ENCODE measurements at regions not wholly inside any gene's neighbourhood (a gene's known extent, or its start where the extent isn't known, plus 50 kb on each side); places are given as distances from the start of the nearest gene placed in this dataset.

DNA sequence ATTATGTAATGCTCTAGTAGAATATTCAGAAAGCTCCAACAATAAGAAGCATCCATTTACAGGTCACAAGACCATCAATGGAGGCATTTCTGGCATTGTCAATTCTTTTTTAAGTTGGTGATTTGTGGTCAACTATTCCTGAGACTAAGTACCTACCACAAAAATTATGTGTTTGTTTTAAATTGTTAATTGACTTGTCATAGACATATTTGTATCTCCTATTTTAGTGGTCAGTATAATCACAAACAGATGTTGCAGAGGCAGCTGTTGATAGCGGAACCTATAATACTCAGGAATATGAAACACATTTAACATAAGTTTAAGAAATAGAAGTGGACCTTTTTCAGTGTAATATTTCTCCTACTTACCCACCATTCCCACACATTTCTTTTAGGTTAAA is 430.1 kb downstream of the CCDC85A start:
- no peak for DNase-seq (ENCODE audit: low spot score)

DNA sequence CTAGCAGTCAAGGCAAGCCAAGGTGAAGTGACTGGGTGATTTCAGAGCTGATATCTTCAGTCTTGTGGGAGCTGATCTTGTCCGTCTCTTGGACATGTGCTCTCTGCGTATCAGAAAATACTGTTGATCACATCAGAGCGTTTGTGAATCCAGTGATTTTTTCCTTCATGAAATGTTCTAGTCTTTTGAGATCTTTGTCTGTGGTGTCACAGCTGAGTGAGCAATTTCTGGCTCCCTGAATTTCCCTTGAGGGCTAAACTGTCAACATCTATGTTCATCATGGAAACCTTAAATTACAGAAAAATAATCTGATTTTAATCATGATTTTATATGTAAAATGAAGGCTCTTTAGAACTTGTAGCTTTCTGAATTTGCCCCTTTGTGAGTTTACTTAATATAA is 432.0 kb downstream of the CCDC85A start:
- no peak for DNase-seq (ENCODE audit: low spot score)

DNA sequence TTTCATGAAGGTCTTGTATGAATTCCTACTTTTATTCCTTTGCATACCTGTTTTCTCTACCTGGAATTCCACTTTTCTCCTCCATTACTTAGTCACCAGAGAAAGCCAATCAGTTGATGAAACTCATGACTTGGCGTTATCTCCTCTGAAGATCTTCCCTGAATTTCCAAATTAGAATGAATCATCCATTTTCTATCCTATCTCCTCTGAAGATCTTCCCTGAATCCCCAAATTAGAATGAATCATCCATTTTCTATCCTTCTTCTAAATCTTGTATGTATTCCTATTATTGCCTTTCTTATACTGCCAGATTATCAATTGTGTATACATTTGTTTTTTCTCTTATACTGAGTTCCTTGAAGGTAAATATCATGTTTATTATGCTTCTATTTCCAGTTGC is 440.4 kb downstream of the CCDC85A start:
- DNase-seq (ENCODE audit: low spot score), result no peak

GRCh38 chr2:56626927-56627326 is 443.1 kb downstream of the CCDC85A start:
- no peak for DNase-seq (ENCODE audit: low spot score)

DNA sequence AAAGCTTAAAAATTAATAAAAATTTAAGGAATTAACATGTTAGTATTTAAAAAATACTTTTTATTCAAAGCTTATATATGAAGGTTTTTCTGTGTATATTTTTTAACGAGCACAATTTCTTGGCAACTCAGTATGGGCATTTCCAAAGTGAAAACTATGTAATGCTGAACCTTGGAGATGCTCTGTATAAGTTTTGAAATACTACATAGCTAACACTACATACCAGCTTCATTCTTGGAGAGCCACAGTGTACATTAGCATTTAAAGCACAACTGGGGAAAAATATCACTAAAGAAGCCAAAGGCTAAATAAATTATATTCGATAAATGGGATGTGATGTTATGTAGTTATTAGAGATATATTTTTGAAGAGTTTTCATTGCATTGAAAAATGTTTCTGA is 446.5 kb downstream of the CCDC85A start:
- DNase-seq (ENCODE audit: low spot score), result no peak

- DNase-seq (ENCODE audit: low spot score), result no peak
Measured at GRCh38 chr2:56647997-56648396, 464.2 kb downstream of the CCDC85A start.

DNA sequence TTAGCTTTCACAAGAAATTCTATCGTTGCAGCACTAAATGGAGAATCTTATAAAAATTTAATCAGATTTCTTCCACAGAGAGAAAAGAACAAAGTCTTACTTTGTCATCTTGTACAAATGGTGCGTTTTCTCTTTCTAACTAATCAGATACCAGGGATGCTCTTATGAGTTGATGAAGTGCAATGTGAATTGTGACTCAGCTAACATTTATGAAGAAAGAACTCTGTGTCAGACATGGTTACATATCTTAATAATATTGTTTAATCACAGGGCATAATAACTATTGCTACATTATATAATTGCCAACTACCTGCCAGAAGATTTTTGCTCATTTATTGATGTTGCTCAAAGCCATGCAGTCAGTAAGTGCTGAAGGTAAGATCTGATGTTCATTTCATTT is 465.0 kb downstream of the CCDC85A start:
- DNase-seq (ENCODE audit: low spot score), result no peak

DNA sequence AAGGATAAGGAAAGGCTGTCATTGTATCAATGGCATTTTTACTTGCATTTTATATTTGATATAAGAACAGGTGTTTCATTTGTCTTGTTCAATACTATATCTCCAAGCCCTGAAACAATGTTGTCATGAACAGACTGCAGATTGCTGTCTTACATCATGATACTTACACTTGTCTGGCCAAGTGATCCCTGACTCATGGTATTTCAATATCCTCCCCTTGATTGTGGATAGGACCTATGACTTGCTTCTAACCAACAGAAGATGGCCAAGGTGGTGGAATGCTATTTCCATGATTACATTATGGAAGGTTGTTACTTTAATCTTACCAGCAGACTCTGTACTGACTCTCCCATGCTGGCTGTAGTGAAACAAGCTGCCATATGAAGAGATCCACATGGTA is 471.1 kb downstream of the CCDC85A start:
- no peak for DNase-seq (ENCODE audit: low spot score)

- DNase-seq (ENCODE audit: low spot score), result no peak
Measured at GRCh38 chr2:56656826-56657225, 473.0 kb downstream of the CCDC85A start.

DNA sequence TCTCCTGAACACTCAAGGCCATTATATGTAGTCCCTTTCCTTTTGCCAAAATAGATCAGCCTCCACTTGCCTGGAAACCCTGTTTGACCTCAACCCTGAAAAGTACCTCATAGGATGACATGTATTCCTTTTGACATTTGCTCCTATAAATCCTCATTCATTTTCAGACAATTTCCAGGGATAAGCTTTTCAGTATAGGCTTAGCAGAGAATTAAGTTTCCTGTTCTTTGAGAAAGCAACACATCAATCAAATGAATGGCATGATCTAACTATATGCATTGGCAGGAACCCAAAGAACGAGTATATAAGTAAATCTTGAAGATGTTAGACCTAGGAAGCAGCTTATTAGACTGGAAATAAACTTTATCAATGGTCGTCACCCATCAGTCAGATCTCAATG is 483.0 kb downstream of the CCDC85A start:
- DNase-seq (ENCODE audit: low spot score), result no peak

GRCh38 chr2:56671973-56672569 is 488.3 kb downstream of the CCDC85A start:
- no peak for DNase-seq (ENCODE audit: low spot score)

DNA sequence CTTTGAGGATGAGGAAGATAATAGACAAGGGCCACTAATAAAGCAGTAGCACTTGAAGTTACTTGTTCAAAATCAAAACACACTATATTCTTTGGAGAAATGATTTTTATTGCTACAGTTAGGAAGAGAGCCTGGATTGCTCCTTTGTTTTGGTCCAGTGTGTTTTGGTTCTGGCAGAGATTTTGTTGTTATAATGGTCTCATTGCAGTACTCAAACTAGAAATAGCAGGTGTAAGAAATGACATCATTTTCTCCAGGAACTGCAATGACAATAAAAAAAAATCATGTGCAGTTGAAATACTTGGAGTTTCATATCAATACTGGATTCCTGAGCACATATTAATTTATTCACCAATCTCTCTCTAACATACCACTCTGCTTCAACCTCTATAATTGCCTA is 490.3 kb downstream of the CCDC85A start:
- DNase-seq (ENCODE audit: low spot score), result no peak

- no peak for DNase-seq (ENCODE audit: low spot score)
Measured at GRCh38 chr2:56676966-56677365, 493.2 kb downstream of the CCDC85A start.

- DNase-seq (ENCODE audit: low spot score), result no peak
Measured at GRCh38 chr2:56680971-56681631, 497.3 kb downstream of the CCDC85A start.

GRCh38 chr2:56681659-56682396 is 498.0 kb downstream of the CCDC85A start:
- no peak for DNase-seq (ENCODE audit: low spot score)

GRCh38 chr2:56682397-56682760 is 498.6 kb downstream of the CCDC85A start:
- DNase-seq (ENCODE audit: low spot score), result no peak

- no peak for DNase-seq (ENCODE audit: low spot score)
Measured at GRCh38 chr2:56684327-56684726, 500.5 kb downstream of the CCDC85A start.

DNA sequence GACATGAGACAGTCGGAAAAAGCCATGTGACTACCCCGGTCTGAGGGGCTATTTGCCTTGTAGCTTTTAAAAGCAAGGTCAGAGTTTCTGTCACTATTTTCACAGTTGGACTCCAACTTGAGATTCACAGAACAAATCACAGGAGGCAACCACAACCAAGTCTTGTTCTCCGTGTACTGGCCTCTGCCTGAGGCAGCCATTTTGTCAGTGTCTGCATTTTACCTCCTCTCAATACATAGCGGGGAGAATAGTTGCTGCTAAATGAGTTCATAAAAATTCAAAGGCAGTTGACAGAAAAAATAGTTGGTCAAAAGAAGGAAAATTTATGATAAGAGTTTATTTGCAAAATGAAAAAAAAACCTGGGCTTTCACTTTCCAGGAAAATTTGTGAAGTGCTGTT is 501.4 kb downstream of the CCDC85A start:
- no peak for DNase-seq (ENCODE audit: low spot score)

GRCh38 chr2:56687169-56687568 is 503.4 kb downstream of the CCDC85A start:
- DNase-seq (ENCODE audit: low spot score), result no peak

DNA sequence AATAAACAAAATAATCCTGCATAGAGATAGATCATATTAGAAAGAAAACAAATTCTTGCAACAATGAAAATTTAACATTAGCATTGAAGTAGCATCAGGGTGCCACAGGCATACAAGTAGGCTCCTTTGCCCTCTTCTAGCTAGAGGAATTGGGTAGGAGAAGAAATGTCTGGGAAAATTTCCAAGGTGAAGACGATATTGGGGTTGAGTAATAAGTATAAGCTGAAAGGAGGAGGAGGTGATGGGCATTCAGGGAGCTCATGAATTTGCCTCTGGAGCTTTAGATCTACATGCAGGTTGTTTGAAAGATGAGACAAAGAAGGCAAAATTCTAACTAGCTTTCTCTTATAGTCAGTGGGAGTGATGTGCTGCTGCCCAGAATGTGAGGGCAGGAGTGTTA is 504.9 kb downstream of the CCDC85A start:
- DNase-seq (ENCODE audit: low spot score), result no peak

DNA sequence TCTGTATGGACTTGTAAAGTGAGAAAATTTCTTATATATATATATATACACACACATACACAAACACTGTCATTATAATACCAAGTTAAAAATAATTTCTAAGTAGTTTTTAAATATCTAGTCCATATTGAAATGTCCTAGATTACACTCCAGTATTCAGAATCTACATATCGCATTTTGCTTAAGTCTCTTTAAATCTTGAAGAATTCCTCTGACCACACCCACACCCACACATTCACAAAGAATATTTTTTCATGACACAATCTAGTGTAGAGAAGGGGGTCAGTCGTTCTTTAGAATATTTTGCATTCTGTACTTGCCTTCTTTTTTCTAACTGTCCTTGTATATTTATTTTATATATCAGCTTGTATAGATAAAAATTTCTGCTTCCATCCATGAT is 509.7 kb downstream of the CCDC85A start:
- DNase-seq (ENCODE audit: low spot score), result no peak

DNA sequence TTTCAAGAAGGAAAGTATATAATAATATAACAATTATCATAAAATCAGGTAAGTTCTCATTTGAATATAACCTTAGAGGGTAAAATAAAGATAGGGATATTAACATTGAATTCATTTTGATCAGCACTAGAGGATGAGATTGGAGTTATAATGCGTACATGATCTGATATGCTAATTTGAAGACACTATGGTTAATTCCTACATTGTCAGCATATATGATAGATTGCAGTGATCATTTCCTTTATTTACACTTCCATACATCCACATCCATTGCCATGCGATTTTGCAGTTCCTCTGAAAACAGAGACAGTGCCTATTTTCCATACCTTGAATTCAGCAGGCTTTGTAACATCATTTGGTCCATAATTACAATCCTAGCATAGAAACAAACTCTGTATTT is 519.2 kb downstream of the CCDC85A start:
- DNase-seq (ENCODE audit: low spot score), result no peak

DNA sequence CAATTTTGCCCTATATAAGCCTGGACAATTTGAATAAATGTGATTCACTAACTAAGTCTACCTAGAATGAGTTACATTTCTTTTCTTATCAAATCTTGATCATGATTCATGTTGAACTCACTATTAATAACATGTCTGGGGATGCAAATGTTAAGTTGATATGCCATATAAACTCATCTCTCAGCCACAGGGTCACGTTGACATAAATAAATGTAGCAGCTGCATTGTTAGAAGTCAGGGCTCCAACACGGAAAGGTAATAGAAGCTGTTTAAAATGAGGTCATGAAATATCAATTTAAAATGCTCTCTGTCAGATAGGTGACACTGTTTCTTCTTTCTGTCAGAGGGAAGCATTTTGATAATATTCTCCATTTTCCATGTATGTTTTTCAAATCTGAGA is 521.9 kb downstream of the CCDC85A start:
- DNase-seq (ENCODE audit: low spot score), result no peak

DNA sequence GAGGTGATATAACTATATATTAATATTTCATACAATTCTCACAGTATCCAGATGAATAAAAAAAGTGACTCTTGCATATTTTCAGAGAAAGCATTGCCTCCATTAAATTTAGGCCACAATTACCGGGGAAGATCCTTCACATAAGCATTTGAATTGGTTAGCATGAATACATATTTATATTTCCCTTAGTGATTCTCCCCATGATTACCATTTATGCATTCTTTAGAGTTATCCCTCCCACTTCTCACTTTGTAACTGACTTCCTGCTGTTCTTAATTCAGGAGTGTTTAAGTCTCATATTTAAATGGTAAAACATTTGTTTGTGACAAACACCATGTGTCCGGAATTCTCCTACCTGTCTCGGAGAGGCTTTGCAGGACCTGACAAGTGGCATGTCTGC is 523.4 kb downstream of the CCDC85A start:
- no peak for DNase-seq (ENCODE audit: low spot score)
